HEK293 (cell line): ENCODE measurements at regions not wholly inside any gene's neighbourhood (a gene's known extent, or its start where the extent isn't known, plus 50 kb on each side); places are given as distances from the start of the nearest gene placed in this dataset.

ENCODE experiments used
- ZEB2 ChIP-seq: fragments of 450-650 bp; formaldehyde crosslinking; IDR thresholded peaks from 2 replicates; pipeline ENCODE4 v1.5.1; 2016; ENCODE audit warnings: missing biosample characterization, missing genetic modification characterization
- ZNF433 ChIP-seq: fragments of 450-650 bp; formaldehyde crosslinking; IDR thresholded peaks from 2 replicates; pipeline ENCODE4 v1.5.1; 2016; ENCODE audit warnings: missing biosample characterization, missing genetic modification characterization, low read depth
- ZNF777 ChIP-seq: fragments of 450-650 bp; formaldehyde crosslinking; IDR thresholded peaks from 2 replicates; pipeline ENCODE4 v1.5.1; 2017; ENCODE audit warnings: missing biosample characterization, missing genetic modification characterization, borderline replicate concordance
- TF ChIP-seq, protein P1 (sequence below): fragments of 450-650 bp; formaldehyde crosslinking; IDR thresholded peaks from 2 replicates; pipeline ENCODE4 v1.5.1; 2016; ENCODE audit warnings: missing biosample characterization, missing genetic modification characterization

DNA sequence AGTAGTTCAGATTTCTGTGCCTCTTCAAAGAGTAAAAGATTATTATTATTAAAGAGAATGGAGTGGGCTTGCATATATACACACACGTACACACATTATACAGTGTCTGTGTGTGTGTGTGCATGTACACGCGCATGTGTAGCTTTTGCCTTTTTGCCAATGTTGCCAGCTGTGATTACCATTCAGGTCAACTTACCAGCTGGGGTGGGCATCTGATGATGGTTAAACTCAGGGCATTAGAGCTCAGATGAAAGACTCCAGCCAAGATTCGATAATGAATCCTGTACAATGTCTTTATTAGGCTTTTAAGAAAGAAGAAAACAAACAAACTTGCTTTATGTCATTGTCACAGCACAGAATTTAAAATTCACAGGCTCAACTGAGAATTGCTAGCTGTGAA is 296.5 kb upstream of the DMAC1 start:
- TF ChIP-seq, protein P1, sequence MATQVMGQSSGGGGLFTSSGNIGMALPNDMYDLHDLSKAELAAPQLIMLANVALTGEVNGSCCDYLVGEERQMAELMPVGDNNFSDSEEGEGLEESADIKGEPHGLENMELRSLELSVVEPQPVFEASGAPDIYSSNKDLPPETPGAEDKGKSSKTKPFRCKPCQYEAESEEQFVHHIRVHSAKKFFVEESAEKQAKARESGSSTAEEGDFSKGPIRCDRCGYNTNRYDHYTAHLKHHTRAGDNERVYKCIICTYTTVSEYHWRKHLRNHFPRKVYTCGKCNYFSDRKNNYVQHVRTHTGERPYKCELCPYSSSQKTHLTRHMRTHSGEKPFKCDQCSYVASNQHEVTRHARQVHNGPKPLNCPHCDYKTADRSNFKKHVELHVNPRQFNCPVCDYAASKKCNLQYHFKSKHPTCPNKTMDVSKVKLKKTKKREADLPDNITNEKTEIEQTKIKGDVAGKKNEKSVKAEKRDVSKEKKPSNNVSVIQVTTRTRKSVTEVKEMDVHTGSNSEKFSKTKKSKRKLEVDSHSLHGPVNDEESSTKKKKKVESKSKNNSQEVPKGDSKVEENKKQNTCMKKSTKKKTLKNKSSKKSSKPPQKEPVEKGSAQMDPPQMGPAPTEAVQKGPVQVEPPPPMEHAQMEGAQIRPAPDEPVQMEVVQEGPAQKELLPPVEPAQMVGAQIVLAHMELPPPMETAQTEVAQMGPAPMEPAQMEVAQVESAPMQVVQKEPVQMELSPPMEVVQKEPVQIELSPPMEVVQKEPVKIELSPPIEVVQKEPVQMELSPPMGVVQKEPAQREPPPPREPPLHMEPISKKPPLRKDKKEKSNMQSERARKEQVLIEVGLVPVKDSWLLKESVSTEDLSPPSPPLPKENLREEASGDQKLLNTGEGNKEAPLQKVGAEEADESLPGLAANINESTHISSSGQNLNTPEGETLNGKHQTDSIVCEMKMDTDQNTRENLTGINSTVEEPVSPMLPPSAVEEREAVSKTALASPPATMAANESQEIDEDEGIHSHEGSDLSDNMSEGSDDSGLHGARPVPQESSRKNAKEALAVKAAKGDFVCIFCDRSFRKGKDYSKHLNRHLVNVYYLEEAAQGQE = no peak
- no peak for TF ChIP-seq ZNF777 (tag by site-specific recombination)
- TF ChIP-seq ZEB2 (tag by site-specific recombination) = no peak
- TF ChIP-seq ZNF433 = no peak
